Fibroblast of skin of left biceps (primary cell): ENCODE measurements at regions not wholly inside any gene's neighbourhood (a gene's known extent, or its start where the extent isn't known, plus 50 kb on each side); places are given as distances from the start of the nearest gene placed in this dataset.

Source experiments
- DNase-seq, 2 experiments: peaks; one replicate each; pipeline ENCODE4 v3.0.0-alpha.2; 2013; ENCODE audit warnings: low read depth in 2 of 2

GRCh38 chr1:104699433-104699832, 949.7 kb downstream of the AMY1C start:
- DNase-seq = no peak

GRCh38 chr1:104702731-104703130, 953.0 kb downstream of the AMY1C start:
- no peak for DNase-seq

- no peak for DNase-seq
Observed at GRCh38 chr1:104706631-104707147, 957.0 kb downstream of the AMY1C start.

- DNase-seq = no peak
Observed at GRCh38 chr1:104718752-104719151, 969.1 kb downstream of the AMY1C start.

- DNase-seq = no peak
Observed at GRCh38 chr1:104720741-104721140, 971.0 kb downstream of the AMY1C start.

- no peak for DNase-seq
Observed at GRCh38 chr1:104726917-104727316, 977.2 kb downstream of the AMY1C start.

- DNase-seq = no peak
Observed at GRCh38 chr1:104733866-104734265, 984.2 kb downstream of the AMY1C start.

GRCh38 chr1:104745875-104746274, 996.2 kb downstream of the AMY1C start:
- DNase-seq = no peak

- no peak for DNase-seq
Observed at GRCh38 chr1:104746994-104747393, 997.3 kb downstream of the AMY1C start.

GRCh38 chr1:104760017-104760416, 1010.3 kb downstream of the AMY1C start:
- DNase-seq = no peak

GRCh38 chr1:104761961-104762570, 1012.4 kb downstream of the AMY1C start:
- no peak for DNase-seq

GRCh38 chr1:104765085-104765484, 1015.4 kb downstream of the AMY1C start:
- no peak for DNase-seq

GRCh38 chr1:104768466-104768865, 1018.8 kb downstream of the AMY1C start:
- DNase-seq = no peak

GRCh38 chr1:104780470-104781078, 1030.9 kb downstream of the AMY1C start:
- DNase-seq = no peak

GRCh38 chr1:104785575-104786187, 1036.0 kb downstream of the AMY1C start:
- no peak for DNase-seq

- DNase-seq = no peak
Observed at GRCh38 chr1:104787866-104788510, 1038.3 kb downstream of the AMY1C start.

GRCh38 chr1:104791030-104791429, 1041.3 kb downstream of the AMY1C start:
- DNase-seq = no peak

GRCh38 chr1:104794035-104794434, 1044.3 kb downstream of the AMY1C start:
- DNase-seq = no peak

GRCh38 chr1:104795931-104796330, 1046.2 kb downstream of the AMY1C start:
- DNase-seq = no peak

- DNase-seq = no peak
Observed at GRCh38 chr1:104797982-104798381, 1048.3 kb downstream of the AMY1C start.

GRCh38 chr1:104801344-104801743, 1051.6 kb downstream of the AMY1C start:
- no peak for DNase-seq

GRCh38 chr1:104804147-104804546, 1054.4 kb downstream of the AMY1C start:
- no peak for DNase-seq

- DNase-seq = no peak
Observed at GRCh38 chr1:104807590-104807989, 1057.9 kb downstream of the AMY1C start.
